ENCODE measurements at regions not wholly inside any gene's neighbourhood (a gene's known extent, or its start where the extent isn't known, plus 50 kb on each side); places are given as distances from the start of the nearest gene placed in this dataset.

- DNase-seq (ENCODE audit: low spot score), result no peak
Observed at GRCh38 chr9:23319092-23319491, 506.9 kb downstream of the ELAVL2 start.

- no peak for DNase-seq (ENCODE audit: low spot score)
Observed at GRCh38 chr9:23321049-23321448, 505.0 kb downstream of the ELAVL2 start.

GRCh38 chr9:23322392-23322791 is 503.6 kb downstream of the ELAVL2 start:
- no peak for DNase-seq (ENCODE audit: low spot score)

- no peak for DNase-seq (ENCODE audit: low spot score)
Observed at GRCh38 chr9:23324511-23324910, 501.5 kb downstream of the ELAVL2 start.

GRCh38 chr9:23326597-23326996 is 499.4 kb downstream of the ELAVL2 start:
- no peak for DNase-seq (ENCODE audit: low spot score)

GRCh38 chr9:23341346-23341745 is 484.7 kb downstream of the ELAVL2 start:
- DNase-seq (ENCODE audit: low spot score), result no peak

- no peak for DNase-seq (ENCODE audit: low spot score)
Observed at GRCh38 chr9:23342291-23342690, 483.7 kb downstream of the ELAVL2 start.

- no peak for DNase-seq (ENCODE audit: low spot score)
Observed at GRCh38 chr9:23343226-23343625, 482.8 kb downstream of the ELAVL2 start.

- no peak for DNase-seq (ENCODE audit: low spot score)
Observed at GRCh38 chr9:23361096-23361495, 464.9 kb downstream of the ELAVL2 start.

GRCh38 chr9:23372703-23373102 is 453.3 kb downstream of the ELAVL2 start:
- DNase-seq (ENCODE audit: low spot score), result no peak

GRCh38 chr9:23375511-23375910 is 450.5 kb downstream of the ELAVL2 start:
- DNase-seq (ENCODE audit: low spot score), result no peak

GRCh38 chr9:23379842-23380241 is 446.2 kb downstream of the ELAVL2 start:
- DNase-seq (ENCODE audit: low spot score), result no peak

- no peak for DNase-seq (ENCODE audit: low spot score)
Observed at GRCh38 chr9:23380821-23381220, 445.2 kb downstream of the ELAVL2 start.

GRCh38 chr9:23382418-23382817 is 443.6 kb downstream of the ELAVL2 start:
- no peak for DNase-seq (ENCODE audit: low spot score)

GRCh38 chr9:23394189-23394588 is 431.9 kb downstream of the ELAVL2 start:
- DNase-seq (ENCODE audit: low spot score), result no peak

GRCh38 chr9:23408874-23409273 is 417.2 kb downstream of the ELAVL2 start:
- no peak for DNase-seq (ENCODE audit: low spot score)

GRCh38 chr9:23412046-23412445 is 414.0 kb downstream of the ELAVL2 start:
- no peak for DNase-seq (ENCODE audit: low spot score)

GRCh38 chr9:23412458-23412857 is 413.6 kb downstream of the ELAVL2 start:
- DNase-seq (ENCODE audit: low spot score), result peak; percentile 63

- no peak for DNase-seq (ENCODE audit: low spot score)
Observed at GRCh38 chr9:23413541-23413940, 412.5 kb downstream of the ELAVL2 start.

GRCh38 chr9:23423999-23424398 is 402.0 kb downstream of the ELAVL2 start:
- DNase-seq (ENCODE audit: low spot score), result no peak

- DNase-seq (ENCODE audit: low spot score), result no peak
Observed at GRCh38 chr9:23426144-23426543, 399.9 kb downstream of the ELAVL2 start.

GRCh38 chr9:23431459-23431858 is 394.6 kb downstream of the ELAVL2 start:
- DNase-seq (ENCODE audit: low spot score), result no peak

- DNase-seq (ENCODE audit: low spot score), result no peak
Observed at GRCh38 chr9:23434654-23435053, 391.4 kb downstream of the ELAVL2 start.

- DNase-seq (ENCODE audit: low spot score), result no peak
Observed at GRCh38 chr9:23438299-23438907, 387.6 kb downstream of the ELAVL2 start.

GRCh38 chr9:23441275-23441674 is 384.8 kb downstream of the ELAVL2 start:
- DNase-seq (ENCODE audit: low spot score), result no peak

Data from left forelimb (tissue), 1 donor.